Brain microvascular endothelial cell (primary cell): ENCODE measurements at regions not wholly inside any gene's neighbourhood (a gene's known extent, or its start where the extent isn't known, plus 50 kb on each side); places are given as distances from the start of the nearest gene placed in this dataset.

Experiments used
- DNase-seq: peaks from one replicate; pipeline ENCODE4 v3.0.0-alpha.2; 2020
- H3K27ac ChIP-seq: fragments of 250-450 bp; sonication (Bioruptor Pico); 2 replicates; pipeline ENCODE4 v1.5.1; 2020; ENCODE audit warnings: mild to moderate bottlenecking, moderate library complexity
- H3K27me3 ChIP-seq: fragments of 250-450 bp; sonication (Bioruptor Pico); replicated peaks from 2 replicates; pipeline ENCODE4 v1.5.1; 2020; ENCODE audit warnings: mild to moderate bottlenecking
- H3K36me3 ChIP-seq: fragments of 250-450 bp; sonication (Bioruptor Pico); replicated peaks from 2 replicates; pipeline ENCODE4 v1.5.1; 2020; ENCODE audit warnings: mild to moderate bottlenecking
- H3K4me3 ChIP-seq: 2 replicates; pipeline ENCODE4 v1.5.1; 2011; ENCODE audit warnings: low read depth, mild to moderate bottlenecking, control low read depth, low read length, moderate library complexity
- in situ Hi-C: cut with HindIII; loops from 2 replicates; pipeline ENCODE4 v1.10.0; 2017; ENCODE audit warnings: low sequenced_read_pairs, low pct_ligation_motif_present
- TF ChIP-seq, protein P1 (sequence below): IDR thresholded peaks from 2 replicates; pipeline ENCODE4 v1.5.1; 2011; ENCODE audit warnings: low read depth, mild to moderate bottlenecking, moderate library complexity, low read length, control low read depth, inconsistent platforms; ENCODE audit errors: missing control alignments

DNA sequence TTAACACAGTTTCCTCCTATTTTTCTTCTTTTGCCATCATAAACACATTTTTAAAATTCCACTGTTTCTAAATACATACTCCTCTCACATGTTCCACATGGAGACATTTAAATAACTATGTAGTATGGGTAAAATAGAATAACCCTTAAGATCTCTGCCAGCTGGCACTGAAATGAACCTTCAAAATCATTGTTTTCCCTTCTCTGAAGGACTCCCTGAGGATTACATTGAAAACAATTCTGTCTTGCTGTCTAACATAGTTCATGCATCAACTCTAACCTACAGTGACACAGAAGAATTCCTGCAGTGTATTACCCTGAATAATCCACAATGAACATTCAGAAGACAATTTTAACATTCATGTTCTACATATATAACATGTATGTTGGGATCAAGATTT lies 1361.8 kb upstream of the CITED2 start:
- Histone ChIP-seq H3K4me3 (no peak overlapping the region), H3K36me3 (no peaks in the 10 kb centered on the region), H3K27ac (no peak overlapping the region), H3K27me3 (no peaks in the 10 kb centered on the region)
- TF ChIP-seq, protein P1, sequence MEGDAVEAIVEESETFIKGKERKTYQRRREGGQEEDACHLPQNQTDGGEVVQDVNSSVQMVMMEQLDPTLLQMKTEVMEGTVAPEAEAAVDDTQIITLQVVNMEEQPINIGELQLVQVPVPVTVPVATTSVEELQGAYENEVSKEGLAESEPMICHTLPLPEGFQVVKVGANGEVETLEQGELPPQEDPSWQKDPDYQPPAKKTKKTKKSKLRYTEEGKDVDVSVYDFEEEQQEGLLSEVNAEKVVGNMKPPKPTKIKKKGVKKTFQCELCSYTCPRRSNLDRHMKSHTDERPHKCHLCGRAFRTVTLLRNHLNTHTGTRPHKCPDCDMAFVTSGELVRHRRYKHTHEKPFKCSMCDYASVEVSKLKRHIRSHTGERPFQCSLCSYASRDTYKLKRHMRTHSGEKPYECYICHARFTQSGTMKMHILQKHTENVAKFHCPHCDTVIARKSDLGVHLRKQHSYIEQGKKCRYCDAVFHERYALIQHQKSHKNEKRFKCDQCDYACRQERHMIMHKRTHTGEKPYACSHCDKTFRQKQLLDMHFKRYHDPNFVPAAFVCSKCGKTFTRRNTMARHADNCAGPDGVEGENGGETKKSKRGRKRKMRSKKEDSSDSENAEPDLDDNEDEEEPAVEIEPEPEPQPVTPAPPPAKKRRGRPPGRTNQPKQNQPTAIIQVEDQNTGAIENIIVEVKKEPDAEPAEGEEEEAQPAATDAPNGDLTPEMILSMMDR = no peak
- in situ Hi-C loops = no loop called here
- DNase-seq = no peak

DNA sequence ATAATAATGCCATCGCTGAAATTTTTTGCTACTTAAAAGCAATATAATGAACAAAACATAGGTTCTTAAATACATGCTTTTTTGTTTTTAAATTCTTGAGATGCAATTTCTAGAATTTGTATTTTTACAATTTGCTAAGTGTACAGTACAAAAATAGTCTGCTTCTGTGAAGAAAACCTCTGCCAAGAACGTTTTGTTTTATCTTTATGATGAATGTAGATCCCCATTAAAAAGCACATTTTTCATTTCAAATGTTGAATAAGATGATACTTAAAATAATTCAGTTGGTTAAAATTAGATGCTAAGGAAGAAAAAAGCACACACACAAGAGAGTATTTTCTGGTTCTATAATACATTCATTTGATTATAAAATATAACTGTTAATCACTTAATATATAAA lies 1358.5 kb upstream of the CITED2 start:
- Histone ChIP-seq H3K27ac (no peak overlapping the region), H3K36me3 (no peaks in the 10 kb centered on the region), H3K4me3 (no peak overlapping the region), H3K27me3 (no peaks in the 10 kb centered on the region)
- DNase-seq = no peak
- TF ChIP-seq, protein P1 = no peak
- in situ Hi-C loops = no loop called here

- no peak overlapping the region for H3K27ac ChIP-seq
- H3K27me3 ChIP-seq = no peaks in the 10 kb centered on the region
- TF ChIP-seq, protein P1 = no peak
- no peaks in the 10 kb centered on the region for H3K36me3 ChIP-seq
- no peak overlapping the region for H3K4me3 ChIP-seq
- DNase-seq = no peak
- in situ Hi-C loops = no loop called here
Observed at GRCh38 chr6:140732155-140732554, 1357.7 kb upstream of the CITED2 start.

DNA sequence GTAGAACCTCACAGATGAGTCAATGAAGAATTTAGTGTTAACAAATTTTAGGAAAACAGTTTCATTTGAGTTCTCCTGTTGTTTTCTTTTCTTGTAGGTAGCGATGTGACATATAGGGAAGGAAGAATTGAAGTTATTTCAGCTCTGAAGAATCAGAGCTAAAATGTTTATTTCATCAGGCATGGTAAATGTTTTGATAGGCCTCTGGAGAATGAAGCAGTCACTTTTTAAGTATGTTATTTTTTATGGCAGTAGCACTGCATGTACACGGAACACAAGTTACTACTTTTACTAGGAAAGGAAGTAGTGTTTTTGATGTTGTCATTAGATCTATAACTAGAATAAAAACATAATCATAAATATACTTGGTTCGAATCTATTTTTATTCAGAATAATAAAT lies 1357.3 kb upstream of the CITED2 start:
- in situ Hi-C loops = no loop called here
- DNase-seq = no peak
- Histone ChIP-seq H3K36me3 (no peaks in the 10 kb centered on the region), H3K4me3 (no peak overlapping the region), H3K27me3 (no peaks in the 10 kb centered on the region), H3K27ac (no peak overlapping the region)
- TF ChIP-seq, protein P1 = no peak

DNA sequence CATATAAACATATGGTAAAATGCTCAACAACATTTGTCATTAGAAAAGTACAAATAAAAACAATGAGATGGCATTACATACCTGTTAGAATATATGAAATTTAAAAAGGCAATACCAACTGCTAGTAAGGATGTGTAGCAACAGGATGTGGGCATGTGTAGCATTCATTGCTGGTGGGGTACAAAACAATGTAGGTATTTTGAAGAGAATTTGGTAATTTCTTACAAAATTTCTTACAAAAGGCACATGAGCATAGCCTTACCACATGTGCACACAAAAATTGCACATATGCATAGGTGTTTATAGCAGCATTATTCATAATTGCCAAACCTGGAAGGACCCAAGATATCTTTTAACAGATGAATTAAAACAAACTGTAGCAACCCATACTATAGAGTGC lies 1355.1 kb upstream of the CITED2 start:
- in situ Hi-C loops = no loop called here
- no peaks in the 10 kb centered on the region for H3K27me3 ChIP-seq
- no peak overlapping the region for H3K27ac ChIP-seq
- H3K4me3 ChIP-seq = no peak overlapping the region
- TF ChIP-seq, protein P1 = no peak
- no peaks in the 10 kb centered on the region for H3K36me3 ChIP-seq
- no peak for DNase-seq

GRCh38 chr6:140718021-140718420 lies 1343.6 kb upstream of the CITED2 start:
- no peak for DNase-seq
- H3K27me3 ChIP-seq = no peaks in the 10 kb centered on the region
- H3K36me3 ChIP-seq = no peaks in the 10 kb centered on the region
- H3K4me3 ChIP-seq = no peak overlapping the region
- in situ Hi-C loops = no loop called here
- TF ChIP-seq, protein P1 = no peak
- H3K27ac ChIP-seq = no peak overlapping the region
